Neural crest cell (in vitro differentiated cells): ENCODE measurements at regions not wholly inside any gene's neighbourhood (a gene's known extent, or its start where the extent isn't known, plus 50 kb on each side); places are given as distances from the start of the nearest gene placed in this dataset.

ENCODE experiments used
- DNase-seq: peaks from one replicate; pipeline ENCODE4 v3.0.0; 2021; ENCODE audit warnings: low read depth, mixed read lengths, low spot score
- H3K27ac Mint-ChIP-seq: one replicate; pipeline ENCODE4 v1.8.0; 2021; ENCODE audit warnings: mild to moderate bottlenecking, mixed read lengths; ENCODE audit not compliant: unreplicated experiment
- H3K27me3 Mint-ChIP-seq: 2 replicates; pipeline ENCODE4 v1.8.0; 2021; ENCODE audit warnings: low read depth, mild to moderate bottlenecking, mixed read lengths
- H3K36me3 Mint-ChIP-seq: 2 replicates; pipeline ENCODE4 v1.8.0; 2021; ENCODE audit warnings: low read depth, mild to moderate bottlenecking, mixed read lengths
- H3K4me1 Mint-ChIP-seq: 2 replicates; pipeline ENCODE4 v1.8.0; 2021; ENCODE audit warnings: mixed read lengths
- H3K4me3 Mint-ChIP-seq: one replicate; pipeline ENCODE4 v1.8.0; 2021; ENCODE audit warnings: mild to moderate bottlenecking, mixed read lengths
- H3K9me3 Mint-ChIP-seq: 2 replicates; pipeline ENCODE4 v1.8.0; 2021; ENCODE audit warnings: mixed read lengths
- CTCF ChIP-seq: fragments of 200-600 bp; sonication (generic); conservative IDR thresholded peaks from 2 replicates; pipeline ENCODE4 v1.5.0; 2021; ENCODE audit warnings: antibody characterized with exemption, mild to moderate bottlenecking

- no peak overlapping the region for H3K27ac Mint-ChIP-seq
- DNase-seq: no peak
- H3K9me3 Mint-ChIP-seq: no peaks in the 10 kb centered on the region
- TF ChIP-seq CTCF: no peak
- H3K27me3 Mint-ChIP-seq: no peaks in the 10 kb centered on the region
- peaks cover 4% of the 10 kb centered on the region for H3K36me3 Mint-ChIP-seq
- no peak overlapping the region for H3K4me3 Mint-ChIP-seq
- H3K4me1 Mint-ChIP-seq: no peaks in the 10 kb centered on the region
Observed at GRCh38 chr12:19792028-19792427, 352.7 kb downstream of the AEBP2 start.

GRCh38 chr12:19794116-19794515, 354.8 kb downstream of the AEBP2 start:
- TF ChIP-seq CTCF: no peak
- Mint-ChIP-seq H3K27me3 (no peaks in the 10 kb centered on the region), H3K36me3 (no peaks in the 10 kb centered on the region), H3K27ac (no peak overlapping the region), H3K9me3 (no peaks in the 10 kb centered on the region), H3K4me1 (peaks cover under 1% of the 10 kb centered on the region), H3K4me3 (no peak overlapping the region)
- no peak for DNase-seq

GRCh38 chr12:19799216-19799615, 359.9 kb downstream of the AEBP2 start:
- peaks cover 12% of the 10 kb centered on the region for H3K4me1 Mint-ChIP-seq
- peak overlapping the region; percentile 38 for H3K27ac Mint-ChIP-seq
- no peaks in the 10 kb centered on the region for H3K36me3 Mint-ChIP-seq
- no peak for TF ChIP-seq CTCF
- no peaks in the 10 kb centered on the region for H3K27me3 Mint-ChIP-seq
- H3K4me3 Mint-ChIP-seq: no peak overlapping the region
- peaks cover 3% of the 10 kb centered on the region for H3K9me3 Mint-ChIP-seq
- DNase-seq: no peak

- no peak for DNase-seq
- no peaks in the 10 kb centered on the region for H3K27me3 Mint-ChIP-seq
- H3K36me3 Mint-ChIP-seq: no peaks in the 10 kb centered on the region
- TF ChIP-seq CTCF: no peak
- peaks cover 12% of the 10 kb centered on the region for H3K4me1 Mint-ChIP-seq
- H3K4me3 Mint-ChIP-seq: no peak overlapping the region
- H3K9me3 Mint-ChIP-seq: peaks cover 3% of the 10 kb centered on the region
- no peak overlapping the region for H3K27ac Mint-ChIP-seq
Observed at GRCh38 chr12:19799895-19800602, 360.8 kb downstream of the AEBP2 start.

- Mint-ChIP-seq H3K27ac (no peak overlapping the region), H3K4me1 (peaks cover 12% of the 10 kb centered on the region), H3K36me3 (no peaks in the 10 kb centered on the region), H3K27me3 (no peaks in the 10 kb centered on the region), H3K4me3 (no peak overlapping the region), H3K9me3 (peaks cover 3% of the 10 kb centered on the region)
- no peak for TF ChIP-seq CTCF
- DNase-seq: no peak
Observed at GRCh38 chr12:19800884-19801283, 361.6 kb downstream of the AEBP2 start.
